ENCODE measurements at regions not wholly inside any gene's neighbourhood (a gene's known extent, or its start where the extent isn't known, plus 50 kb on each side); places are given as distances from the start of the nearest gene placed in this dataset.

DNA sequence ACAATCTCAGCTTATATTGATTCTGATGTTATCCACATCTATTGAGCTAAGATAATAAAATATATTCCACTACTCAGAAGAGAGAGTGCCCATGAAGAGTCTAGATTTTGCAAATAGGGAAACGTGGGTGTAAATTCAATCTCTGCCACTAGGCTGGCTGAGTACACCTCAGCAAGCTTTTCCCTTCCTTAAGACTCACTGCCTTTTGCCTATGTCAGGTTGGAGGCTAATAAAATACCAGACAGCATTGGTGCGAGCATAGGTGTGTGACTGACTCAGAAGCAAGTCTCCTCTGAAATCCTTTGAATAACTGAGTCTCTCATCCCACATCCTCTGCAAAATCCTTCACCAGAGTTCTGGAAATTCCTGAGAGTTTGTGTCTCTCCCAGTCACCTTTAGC, 405.4 kb upstream of the CPEB2 start:
- no peak for TF ChIP-seq EZH2phosphoT487 (IDR thresholded peaks at IDR 0.05; ENCODE audit: low read length)
- no peak for TF ChIP-seq EZH2 (optimal IDR thresholded peaks at IDR 0.05; ENCODE audit: low read depth, low read length)
- TF ChIP-seq, protein P1, sequence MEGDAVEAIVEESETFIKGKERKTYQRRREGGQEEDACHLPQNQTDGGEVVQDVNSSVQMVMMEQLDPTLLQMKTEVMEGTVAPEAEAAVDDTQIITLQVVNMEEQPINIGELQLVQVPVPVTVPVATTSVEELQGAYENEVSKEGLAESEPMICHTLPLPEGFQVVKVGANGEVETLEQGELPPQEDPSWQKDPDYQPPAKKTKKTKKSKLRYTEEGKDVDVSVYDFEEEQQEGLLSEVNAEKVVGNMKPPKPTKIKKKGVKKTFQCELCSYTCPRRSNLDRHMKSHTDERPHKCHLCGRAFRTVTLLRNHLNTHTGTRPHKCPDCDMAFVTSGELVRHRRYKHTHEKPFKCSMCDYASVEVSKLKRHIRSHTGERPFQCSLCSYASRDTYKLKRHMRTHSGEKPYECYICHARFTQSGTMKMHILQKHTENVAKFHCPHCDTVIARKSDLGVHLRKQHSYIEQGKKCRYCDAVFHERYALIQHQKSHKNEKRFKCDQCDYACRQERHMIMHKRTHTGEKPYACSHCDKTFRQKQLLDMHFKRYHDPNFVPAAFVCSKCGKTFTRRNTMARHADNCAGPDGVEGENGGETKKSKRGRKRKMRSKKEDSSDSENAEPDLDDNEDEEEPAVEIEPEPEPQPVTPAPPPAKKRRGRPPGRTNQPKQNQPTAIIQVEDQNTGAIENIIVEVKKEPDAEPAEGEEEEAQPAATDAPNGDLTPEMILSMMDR (IDR thresholded peaks at IDR 0.05; ENCODE audit: low read length) = no peak
- Histone ChIP-seq H3K9me3 (replicated peaks; ENCODE audit: insufficient read depth, low read length) (no peaks in the 10 kb centered on the region), H3K27me3 (replicated peaks; ENCODE audit: insufficient read depth, low read length) (no peaks in the 10 kb centered on the region), H4K20me1 (ENCODE audit: insufficient read depth, low read length) (no peaks in the 10 kb centered on the region), H3K27ac (ENCODE audit: low read length) (no peak overlapping the region), H3F3A (ENCODE audit: insufficient read depth, low read length) (no peaks in the 10 kb centered on the region), H3K4me1 (ENCODE audit: low read length) (no peaks in the 10 kb centered on the region), H3K4me2 (ENCODE audit: low read depth, low read length) (no peak overlapping the region), H3K4me3 (ENCODE audit: low read length) (no peak overlapping the region), H3K79me2 (ENCODE audit: low read length) (no peaks in the 10 kb centered on the region), H3K9ac (ENCODE audit: low read length) (no peak overlapping the region), H2AFZ (ENCODE audit: low read length) (no peak overlapping the region), H3K36me3 (replicated peaks; ENCODE audit: insufficient read depth, low read length) (no peaks in the 10 kb centered on the region), H3K9me2 (replicated peaks; ENCODE audit: insufficient read depth, low read length) (no peaks in the 10 kb centered on the region)
- DNase-seq = no peak

- no peaks in the 10 kb centered on the region for H3F3A ChIP-seq (ENCODE audit: insufficient read depth, low read length)
- H3K27ac ChIP-seq (ENCODE audit: low read length) = no peak overlapping the region
Measured at GRCh38 chr4:14602206-14602605, 400.1 kb upstream of the CPEB2 start.

DNA sequence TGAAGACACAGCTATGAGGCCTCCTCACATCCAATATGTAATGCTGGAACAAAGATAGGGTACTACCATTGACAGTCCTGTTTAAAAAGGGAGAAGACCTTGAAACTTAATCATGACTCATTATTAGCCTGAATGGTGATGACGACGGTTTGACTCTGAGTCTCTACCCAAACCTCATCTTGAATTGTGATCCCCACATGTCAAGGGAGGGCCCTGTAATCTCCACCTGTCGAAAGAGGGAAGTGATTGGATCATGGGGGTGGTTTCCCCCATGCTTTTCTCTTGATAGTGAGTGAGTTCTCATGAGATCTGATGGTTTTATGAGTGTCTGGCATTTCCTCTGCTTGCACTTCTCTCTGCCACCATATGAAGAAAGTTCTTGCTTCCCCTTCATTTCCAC, 395.3 kb upstream of the CPEB2 start:
- Histone ChIP-seq H3K9me2 (replicated peaks; ENCODE audit: insufficient read depth, low read length) (no peaks in the 10 kb centered on the region), H3K27ac (ENCODE audit: low read length) (no peak overlapping the region), H3K4me2 (ENCODE audit: low read depth, low read length) (no peak overlapping the region), H3K36me3 (replicated peaks; ENCODE audit: insufficient read depth, low read length) (no peaks in the 10 kb centered on the region), H3K4me1 (ENCODE audit: low read length) (no peaks in the 10 kb centered on the region), H3F3A (ENCODE audit: insufficient read depth, low read length) (no peaks in the 10 kb centered on the region), H3K27me3 (replicated peaks; ENCODE audit: insufficient read depth, low read length) (no peaks in the 10 kb centered on the region), H3K9ac (ENCODE audit: low read length) (no peak overlapping the region), H3K79me2 (ENCODE audit: low read length) (no peaks in the 10 kb centered on the region), H4K20me1 (ENCODE audit: insufficient read depth, low read length) (no peaks in the 10 kb centered on the region), H3K9me3 (replicated peaks; ENCODE audit: insufficient read depth, low read length) (no peaks in the 10 kb centered on the region), H2AFZ (ENCODE audit: low read length) (no peak overlapping the region), H3K4me3 (ENCODE audit: low read length) (no peak overlapping the region)
- TF ChIP-seq EZH2 (optimal IDR thresholded peaks at IDR 0.05; ENCODE audit: low read depth, low read length) (no peak), EZH2phosphoT487 (IDR thresholded peaks at IDR 0.05; ENCODE audit: low read length) (no peak)
- TF ChIP-seq, protein P1 (IDR thresholded peaks at IDR 0.05; ENCODE audit: low read length) = no peak
- DNase-seq = no peak

More at GRCh38 chr4:14602206-14602605, 400.1 kb upstream of the CPEB2 start:
- Histone ChIP-seq H3K36me3 (replicated peaks; ENCODE audit: insufficient read depth, low read length) (no peaks in the 10 kb centered on the region), H4K20me1 (ENCODE audit: insufficient read depth, low read length) (no peaks in the 10 kb centered on the region), H3K79me2 (ENCODE audit: low read length) (no peaks in the 10 kb centered on the region), H3K4me3 (ENCODE audit: low read length) (no peak overlapping the region), H3K9me2 (replicated peaks; ENCODE audit: insufficient read depth, low read length) (no peaks in the 10 kb centered on the region), H3K9me3 (replicated peaks; ENCODE audit: insufficient read depth, low read length) (no peaks in the 10 kb centered on the region), H3K4me2 (ENCODE audit: low read depth, low read length) (no peak overlapping the region), H3K27me3 (replicated peaks; ENCODE audit: insufficient read depth, low read length) (no peaks in the 10 kb centered on the region), H3K9ac (ENCODE audit: low read length) (no peak overlapping the region), H2AFZ (ENCODE audit: low read length) (no peak overlapping the region), H3K4me1 (ENCODE audit: low read length) (no peaks in the 10 kb centered on the region)
- DNase-seq = no peak
- TF ChIP-seq, protein P1 (IDR thresholded peaks at IDR 0.05; ENCODE audit: low read length) = no peak
- TF ChIP-seq EZH2phosphoT487 (IDR thresholded peaks at IDR 0.05; ENCODE audit: low read length) = no peak
- TF ChIP-seq EZH2 (optimal IDR thresholded peaks at IDR 0.05; ENCODE audit: low read depth, low read length) = no peak

Data from MM.1S (cell line).